Liver (tissue), 8 donors: ENCODE measurements at regions not wholly inside any gene's neighbourhood (a gene's known extent, or its start where the extent isn't known, plus 50 kb on each side); places are given as distances from the start of the nearest gene placed in this dataset.

Experiments used
- DNase-seq: peaks from one replicate; pipeline ENCODE4 v3.0.0-alpha.2; 2017; ENCODE audit warnings: low spot score
- H3K27ac ChIP-seq, 2 donors: one replicate each; pipeline ENCODE4 v1.7.0; 2013; ENCODE audit warnings: inconsistent platforms in 2 of 2, low read length in 2 of 2, control low read depth in 1 of 2, low read depth in 1 of 2, mild to moderate bottlenecking in 1 of 2
- H3K27me3 ChIP-seq, 4 donors: one replicate each; pipeline versions ENCODE4 v1.6.1 to v1.7.0; 2013; ENCODE audit warnings: low read length in 3 of 4, inconsistent platforms in 1 of 4, mild to moderate bottlenecking in 1 of 4, moderate library complexity in 1 of 4; ENCODE audit not compliant: control insufficient read depth in 4 of 4, insufficient read depth in 4 of 4
- H3K36me3 ChIP-seq, 4 donors: one replicate each; pipeline versions ENCODE4 v1.6.1 to v1.7.0; 2013; ENCODE audit warnings: low read length in 3 of 4, mild to moderate bottlenecking in 3 of 4, low read depth in 1 of 4, moderate library complexity in 1 of 4; ENCODE audit not compliant: control insufficient read depth in 4 of 4, insufficient read depth in 3 of 4
- H3K4me1 ChIP-seq, 4 donors: one replicate each; pipeline versions ENCODE4 v1.6.1 to v1.7.0; 2013; ENCODE audit warnings: low read length in 3 of 4, mild to moderate bottlenecking in 3 of 4, moderate library complexity in 1 of 4; ENCODE audit not compliant: control insufficient read depth in 4 of 4, insufficient read depth in 4 of 4
- H3K4me3 ChIP-seq, 3 donors: one replicate each; pipeline versions ENCODE4 v1.6.1 to v1.7.0; 2013; ENCODE audit warnings: low read length in 3 of 3, control low read depth in 1 of 3, low read depth in 1 of 3, mild to moderate bottlenecking in 1 of 3
- H3K9ac ChIP-seq, 2 donors: one replicate each; pipeline ENCODE4 v1.7.0; 2013; ENCODE audit warnings: low read length in 2 of 2, mild to moderate bottlenecking in 2 of 2, moderate library complexity in 2 of 2, control low read depth in 1 of 2, low read depth in 1 of 2
- H3K9me3 ChIP-seq, 4 donors: one replicate each; pipeline versions ENCODE4 v1.6.1 to v1.7.0; 2013; ENCODE audit warnings: low read length in 3 of 4; ENCODE audit not compliant: control insufficient read depth in 4 of 4
- CTCF ChIP-seq: fragments of 150-350 bp; IDR thresholded peaks from 2 replicates; pipeline ENCODE4 v1.5.1; 2017; ENCODE audit warnings: improper control_type of control experiment, low read depth, low read length; ENCODE audit not compliant: missing input control
- EGR1 ChIP-seq, 2 donors: IDR thresholded peaks; 2 replicates each; pipeline ENCODE4 v1.6.1; 2016 to 2018; ENCODE audit warnings: antibody characterized with exemption in 2 of 2, low read depth in 2 of 2
- FOXA1 ChIP-seq: IDR thresholded peaks from 2 replicates; pipeline ENCODE4 v1.6.1; 2016; ENCODE audit warnings: antibody characterized with exemption
- FOXA2 ChIP-seq: IDR thresholded peaks from 2 replicates; pipeline ENCODE4 v1.6.1; 2016; ENCODE audit warnings: antibody characterized with exemption
- GABPA ChIP-seq, 2 donors: IDR thresholded peaks in 1 of 2; conservative IDR thresholded peaks in 1 of 2; 2 replicates each; pipeline ENCODE4 v1.6.1; 2016; ENCODE audit warnings: antibody characterized with exemption in 2 of 2, mild to moderate bottlenecking in 1 of 2, moderate library complexity in 1 of 2
- HNF4A ChIP-seq, 2 donors: conservative IDR thresholded peaks; 2 replicates each; pipeline ENCODE4 v1.6.1; 2016; ENCODE audit warnings: antibody characterized with exemption in 2 of 2, mild to moderate bottlenecking in 2 of 2
- HNF4G ChIP-seq: IDR thresholded peaks from 2 replicates; pipeline ENCODE4 v1.6.1; 2016; ENCODE audit warnings: antibody characterized with exemption
- JUND ChIP-seq, 2 donors: IDR thresholded peaks; 2 replicates each; pipeline ENCODE4 v1.6.1; 2016; ENCODE audit warnings: antibody characterized with exemption in 2 of 2
- NR2F2 ChIP-seq: IDR thresholded peaks from 2 replicates; pipeline ENCODE4 v1.6.1; 2016; ENCODE audit warnings: antibody characterized with exemption
- RAD21 ChIP-seq, 2 donors: IDR thresholded peaks; 2 replicates each; pipeline ENCODE4 v1.6.1; 2016; ENCODE audit warnings: antibody characterized with exemption in 2 of 2, mild to moderate bottlenecking in 2 of 2
- REST ChIP-seq: IDR thresholded peaks from 2 replicates; pipeline ENCODE4 v1.6.1; 2016; ENCODE audit warnings: antibody characterized with exemption, mild to moderate bottlenecking
- RXRA ChIP-seq, 2 donors: IDR thresholded peaks; 2 replicates each; pipeline ENCODE4 v1.6.1; 2017 to 2018; ENCODE audit warnings: antibody characterized with exemption in 2 of 2, mild to moderate bottlenecking in 1 of 2
- SP1 ChIP-seq: IDR thresholded peaks from 2 replicates; pipeline ENCODE4 v1.6.1; 2018; ENCODE audit warnings: antibody characterized with exemption, mild to moderate bottlenecking
- TAF1 ChIP-seq: conservative IDR thresholded peaks from 2 replicates; pipeline ENCODE4 v1.6.1; 2016; ENCODE audit warnings: antibody characterized with exemption, mild to moderate bottlenecking
- ZBTB33 ChIP-seq: IDR thresholded peaks from 2 replicates; pipeline ENCODE4 v1.6.1; 2016; ENCODE audit warnings: antibody characterized with exemption
- WGBS: extraction: QIAGEN DNeasy Blood & Tissue Kit; methylation state at CpG from one replicate; pipeline ENCODE4 v1.1.7; 2013; 5-methylcytosine and 5-hydroxymethylcytosine counted together
- donor health status: healthy.
- donor health status: healthy.
- donor health status: healthy.
- donor health status: healthy.
- donor health status: healthy.

GRCh38 chr15:26145796-26146195 is 282.7 kb upstream of the ATP10A start:
- Histone ChIP-seq H3K4me3 (no peak overlapping the region), H3K36me3 (no peaks in the 10 kb centered on the region), H3K27ac (no peak overlapping the region), H3K9ac (no peak overlapping the region), H3K9me3 (no peaks in the 10 kb centered on the region), H3K27me3 (peaks cover 0 to 5% (median 0%) of the 10 kb centered on the region in 4 donors), H3K4me1 (no peaks in the 10 kb centered on the region)
- WGBS: 74% methylated on average over 2 of the region's 2 CpGs
- TF ChIP-seq SP1 (no peak), TAF1 (no peak), NR2F2 (no peak), RXRA (IDR thresholded peaks at IDR 0.05) (no peak), ZBTB33 (no peak), HNF4G (no peak), RAD21 (IDR thresholded peaks at IDR 0.05) (no peak), FOXA1 (no peak), REST (no peak), JUND (IDR thresholded peaks at IDR 0.05) (no peak), EGR1 (IDR thresholded peaks at IDR 0.05; ENCODE audit: low read depth in 2 of 2) (no peak), HNF4A (conservative IDR thresholded peaks at IDR 0.05) (no peak)
- DNase-seq: no peak

- no peak for DNase-seq
- H3K4me1 ChIP-seq: no peaks in the 10 kb centered on the region
- 66% methylated on average over 4 of the region's 4 CpGs for WGBS
- H3K36me3 ChIP-seq: no peaks in the 10 kb centered on the region
- H3K9me3 ChIP-seq: no peaks in the 10 kb centered on the region
- no peak overlapping the region for H3K27ac ChIP-seq
- peaks cover 0 to 5% (median 0%) of the 10 kb centered on the region in 4 donors for H3K27me3 ChIP-seq
- no peak overlapping the region for H3K4me3 ChIP-seq
- H3K9ac ChIP-seq: no peak overlapping the region
- no peak for TF ChIP-seq RXRA (IDR thresholded peaks at IDR 0.05)
- TF ChIP-seq JUND (IDR thresholded peaks at IDR 0.05): no peak
- no peak for TF ChIP-seq FOXA2
- TF ChIP-seq GABPA (IDR thresholded peaks at IDR 0.05 in 1 of 2, conservative IDR thresholded peaks at IDR 0.05 in 1 of 2): no peak
- TF ChIP-seq CTCF: no peak
- no peak for TF ChIP-seq RAD21 (IDR thresholded peaks at IDR 0.05)
- no peak for TF ChIP-seq REST
Observed at GRCh38 chr15:26144836-26145235, 281.7 kb upstream of the ATP10A start.
